CD14-positive monocyte (primary cell): ENCODE measurements at regions not wholly inside any gene's neighbourhood (a gene's known extent, or its start where the extent isn't known, plus 50 kb on each side); places are given as distances from the start of the nearest gene placed in this dataset.

Source experiments
- DNase-seq, 3 donors: peaks; one replicate each; pipeline ENCODE4 v3.0.0-alpha.2; 2011 to 2022
- H2AFZ ChIP-seq: 2 replicates; pipeline ENCODE4 v1.6.0; 2012; ENCODE audit warnings: mild to moderate bottlenecking, low read depth, low read length, inconsistent platforms; ENCODE audit not compliant: insufficient read depth, poor library complexity, severe bottlenecking
- H3K27ac ChIP-seq, 2 donors: 1 replicate in 1 of 2; 2 replicates in 1 of 2; pipeline ENCODE4 v1.5.1; 2012 to 2013; ENCODE audit warnings: low read length in 2 of 2, control low read depth in 1 of 2, inconsistent platforms in 1 of 2, low read depth in 1 of 2, mild to moderate bottlenecking in 1 of 2
- H3K27me3 ChIP-seq, 2 donors: one replicate each; pipeline versions ENCODE4 v1.6.0 to v1.6.1; 2011 to 2013; ENCODE audit warnings: low read length in 2 of 2; ENCODE audit not compliant: control insufficient read depth in 2 of 2, insufficient read depth in 2 of 2
- H3K36me3 ChIP-seq, 2 donors: replicated peaks in 1 of 2; 1 replicate in 1 of 2; 2 replicates in 1 of 2; pipeline versions ENCODE4 v1.5.1 to v1.6.1; 2012 to 2013; ENCODE audit warnings: low read length in 2 of 2, control low read depth in 1 of 2, inconsistent platforms in 1 of 2, mild to moderate bottlenecking in 1 of 2; ENCODE audit not compliant: insufficient read depth in 2 of 2, control insufficient read depth in 1 of 2
- H3K4me1 ChIP-seq, 2 donors: 1 replicate in 1 of 2; 2 replicates in 1 of 2; pipeline versions ENCODE4 v1.5.1 to v1.6.1; 2012 to 2013; ENCODE audit warnings: low read length in 2 of 2, control low read depth in 1 of 2, inconsistent platforms in 1 of 2, mild to moderate bottlenecking in 1 of 2, moderate library complexity in 1 of 2; ENCODE audit not compliant: insufficient read depth in 2 of 2, control insufficient read depth in 1 of 2
- H3K4me2 ChIP-seq: replicated peaks from 2 replicates; pipeline ENCODE3; 2012; ENCODE audit warnings: low read length, moderate library complexity, mild to moderate bottlenecking; ENCODE audit not compliant: poor library complexity, severe bottlenecking; ENCODE audit errors: extremely low read depth
- H3K4me3 ChIP-seq, 3 experiments: fragments of 200-600 bp in 1 of 3; sonication (generic) in 1 of 3; replicated peaks in 1 of 3; 1 replicate in 2 of 3; 2 replicates in 1 of 3; pipeline ENCODE4 v1.5.1; 2011 to 2013; ENCODE audit warnings: low read length in 3 of 3, mild to moderate bottlenecking in 3 of 3, control low read depth in 2 of 3, low read depth in 2 of 3, inconsistent platforms in 1 of 3, moderate library complexity in 1 of 3
- H3K79me2 ChIP-seq: 2 replicates; pipeline ENCODE4 v1.6.0; 2012; ENCODE audit warnings: mild to moderate bottlenecking, control low read depth, inconsistent platforms, low read length, moderate library complexity; ENCODE audit not compliant: insufficient read depth
- H3K9ac ChIP-seq: 2 replicates; pipeline ENCODE4 v1.6.0; 2017; ENCODE audit warnings: low read length, mild to moderate bottlenecking; ENCODE audit not compliant: insufficient read depth, poor library complexity, severe bottlenecking
- H3K9me3 ChIP-seq, 2 donors: replicated peaks in 1 of 2; 1 replicate in 1 of 2; 2 replicates in 1 of 2; pipeline versions ENCODE4 v1.5.1 to v1.6.1; 2012 to 2013; ENCODE audit warnings: low read length in 2 of 2, control low read depth in 1 of 2; ENCODE audit not compliant: control insufficient read depth in 1 of 2, insufficient read depth in 1 of 2
- H4K20me1 ChIP-seq: 2 replicates; pipeline ENCODE4 v1.6.0; 2012; ENCODE audit warnings: mild to moderate bottlenecking, low read length, control low read depth, moderate library complexity; ENCODE audit not compliant: insufficient read depth
- H3K27ac Mint-ChIP-seq, 7 donors: one replicate each; pipeline ENCODE4 v1.8.0; 2020; ENCODE audit warnings: mild to moderate bottlenecking in 7 of 7, mixed read lengths in 7 of 7, moderate library complexity in 6 of 7, inconsistent platforms in 2 of 7
- H3K27me3 Mint-ChIP-seq, 3 donors: one replicate each; pipeline ENCODE4 v1.8.0; 2021 to 2022; ENCODE audit warnings: low read depth in 3 of 3, mild to moderate bottlenecking in 3 of 3, mixed read lengths in 3 of 3, moderate library complexity in 3 of 3, inconsistent platforms in 1 of 3
- H3K36me3 Mint-ChIP-seq, 2 donors: one replicate each; pipeline ENCODE4 v1.8.0; 2020; ENCODE audit warnings: mixed read lengths in 2 of 2, inconsistent platforms in 1 of 2, mild to moderate bottlenecking in 1 of 2
- H3K4me1 Mint-ChIP-seq: one replicate; pipeline ENCODE4 v1.8.0; 2020; ENCODE audit warnings: mild to moderate bottlenecking, mixed read lengths
- H3K4me3 Mint-ChIP-seq, 2 donors: one replicate each; pipeline ENCODE4 v1.8.0; 2020; ENCODE audit warnings: mild to moderate bottlenecking in 2 of 2, mixed read lengths in 2 of 2, moderate library complexity in 1 of 2
- H3K9me3 Mint-ChIP-seq, 7 donors: one replicate each; pipeline ENCODE4 v1.8.0; 2020 to 2022; ENCODE audit warnings: mixed read lengths in 7 of 7, mild to moderate bottlenecking in 6 of 7, moderate library complexity in 6 of 7, inconsistent platforms in 2 of 7
- CTCF ChIP-seq: fragments of 200-600 bp; IDR thresholded peaks from one replicate; pipeline ENCODE4 v1.8.0; 2022; ENCODE audit warnings: antibody characterized with exemption, mild to moderate bottlenecking
- WGBS: methylation state at CpG from one replicate; pipeline ENCODE4 v1.1.5; 2013; ENCODE audit warnings: missing lambda C conversion rate; ENCODE audit not compliant: insufficient coverage; 5-methylcytosine and 5-hydroxymethylcytosine counted together
- intact Hi-C, 2 donors: fragments of 100-400 bp; cut with micrococcal nuclease; formaldehyde crosslinking; loops; one replicate each; pipeline versions ENCODE4 v1.15.0 to v1.15.1; 2023

DNA sequence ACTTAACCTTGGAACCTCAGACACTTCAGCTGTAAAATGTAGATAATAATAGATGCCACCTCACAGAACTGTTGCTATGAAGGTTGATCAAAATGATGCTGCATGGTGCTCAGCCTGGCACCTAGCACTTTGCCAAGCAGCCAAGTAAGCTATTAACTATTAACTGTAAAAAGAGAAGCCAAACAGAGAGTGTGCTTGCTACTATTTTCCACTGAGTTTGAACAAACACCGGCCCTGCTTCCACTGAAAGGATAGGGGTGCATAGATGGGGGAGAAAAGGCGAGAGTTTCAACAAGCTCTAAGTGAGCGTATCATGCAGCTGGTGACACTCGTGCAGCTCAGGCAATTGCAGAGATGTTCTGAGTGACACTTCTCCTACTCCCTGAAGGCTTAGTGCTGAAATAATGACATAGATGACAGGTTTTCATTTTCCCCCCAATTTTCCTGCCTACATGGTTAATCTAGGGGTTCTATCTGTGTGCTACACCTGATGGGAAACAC is 78.2 kb downstream of the GPR88 start:
- Mint-ChIP-seq H3K27me3 (peaks cover 0 to 2% (median 0%) of the 10 kb centered on the region in 3 donors), H3K9me3 (peaks cover 0 to 1% (median 0%) of the 10 kb centered on the region in 7 donors), H3K4me3 (no peak overlapping the region), H3K4me1 (no peaks in the 10 kb centered on the region), H3K27ac (no peak overlapping the region), H3K36me3 (no peaks in the 10 kb centered on the region)
- intact Hi-C loops, result no loop called here
- H3K4me3 ChIP-seq, result no peak overlapping the region
- no peak overlapping the region for H3K27ac ChIP-seq
- no peak overlapping the region for H2AFZ ChIP-seq
- no peaks in the 10 kb centered on the region for H3K4me1 ChIP-seq
- DNase-seq, result no peak
- no peaks in the 10 kb centered on the region for H3K27me3 ChIP-seq
- TF ChIP-seq CTCF, result no peak
- H3K9ac ChIP-seq, result no peak overlapping the region
- H3K79me2 ChIP-seq, result no peaks in the 10 kb centered on the region
- no peak overlapping the region for H3K4me2 ChIP-seq
- H4K20me1 ChIP-seq, result no peaks in the 10 kb centered on the region
- WGBS, result 87% methylated on average over 3 of the region's 4 CpGs
- no peaks in the 10 kb centered on the region for H3K9me3 ChIP-seq
- no peaks in the 10 kb centered on the region for H3K36me3 ChIP-seq

DNA sequence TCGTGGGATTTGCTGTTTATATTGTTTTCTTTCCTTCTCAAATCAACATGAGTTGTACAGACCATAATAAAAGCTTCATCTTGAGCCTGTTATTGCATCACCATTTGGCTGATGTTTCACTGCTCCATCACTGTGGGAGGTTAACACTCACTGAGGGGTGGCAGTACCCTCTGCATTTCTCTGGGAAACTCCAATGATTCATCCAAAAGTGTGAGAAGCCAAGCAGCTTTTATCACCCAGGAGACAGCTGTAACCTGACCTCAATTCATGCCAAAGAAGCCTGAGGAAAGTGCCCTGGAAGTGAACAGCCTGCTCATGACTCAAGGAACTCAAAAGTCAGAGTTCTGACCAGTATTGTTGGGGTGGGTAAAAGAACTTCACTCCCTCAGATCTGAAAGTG is 84.1 kb downstream of the GPR88 start:
- no CpG with 5 or more reads among the region's 1 CpG for WGBS
- Mint-ChIP-seq H3K4me1 (peaks cover 7% of the 10 kb centered on the region), H3K27me3 (no peaks in the 10 kb centered on the region), H3K36me3 (no peaks in the 10 kb centered on the region), H3K27ac (no peak overlapping the region), H3K4me3 (no peak overlapping the region), H3K9me3 (no peaks in the 10 kb centered on the region)
- Histone ChIP-seq H3K79me2 (no peaks in the 10 kb centered on the region), H3K4me2 (no peak overlapping the region), H3K4me3 (no peak overlapping the region), H3K9ac (no peak overlapping the region), H3K27me3 (no peaks in the 10 kb centered on the region), H3K27ac (no peak overlapping the region), H3K4me1 (peaks cover 17 to 18% of the 10 kb centered on the region in 2 donors), H3K36me3 (no peaks in the 10 kb centered on the region), H4K20me1 (no peaks in the 10 kb centered on the region), H2AFZ (no peak overlapping the region), H3K9me3 (no peaks in the 10 kb centered on the region)
- peak in 1 of 3 donors; percentile 61 for DNase-seq
- intact Hi-C loops, result no loop called here
- TF ChIP-seq CTCF, result no peak
